Parathyroid adenoma (tissue), 2 donors: ENCODE measurements at regions not wholly inside any gene's neighbourhood (a gene's known extent, or its start where the extent isn't known, plus 50 kb on each side); places are given as distances from the start of the nearest gene placed in this dataset.

ENCODE experiments used
- H2AFZ ChIP-seq: fragments of 300-600 bp; sonication (generic); one replicate; pipeline ENCODE4 v1.7.0; 2017; ENCODE audit warnings: antibody characterized with exemption, mild to moderate bottlenecking
- H3K27ac ChIP-seq: fragments of 300-600 bp; sonication (generic); one replicate; pipeline ENCODE4 v1.7.0; 2017
- H3K27me3 ChIP-seq: fragments of 300-600 bp; sonication (generic); one replicate; pipeline ENCODE4 v1.7.0; 2017; ENCODE audit warnings: low read length; ENCODE audit not compliant: control insufficient read depth, insufficient read depth
- H3K36me3 ChIP-seq: fragments of 300-600 bp; sonication (generic); one replicate; pipeline ENCODE4 v1.7.0; 2017; ENCODE audit warnings: low read length; ENCODE audit not compliant: control insufficient read depth, insufficient read depth
- H3K4me1 ChIP-seq: fragments of 300-600 bp; sonication (generic); one replicate; pipeline ENCODE4 v1.7.0; 2017; ENCODE audit warnings: control low read depth
- H3K4me2 ChIP-seq: fragments of 300-600 bp; sonication (generic); one replicate; pipeline ENCODE4 v1.7.0; 2017; ENCODE audit warnings: low read length
- H3K4me3 ChIP-seq: fragments of 300-600 bp; sonication (generic); one replicate; pipeline ENCODE4 v1.7.0; 2017; ENCODE audit warnings: low read depth, low read length
- H3K79me2 ChIP-seq: fragments of 300-600 bp; sonication (generic); one replicate; pipeline ENCODE4 v1.7.0; 2017; ENCODE audit warnings: control low read depth
- H3K9ac ChIP-seq: fragments of 300-600 bp; sonication (generic); one replicate; pipeline ENCODE4 v1.7.0; 2017; ENCODE audit warnings: mild to moderate bottlenecking
- H3K9me3 ChIP-seq: fragments of 300-600 bp; sonication (generic); one replicate; pipeline ENCODE4 v1.7.0; 2017; ENCODE audit warnings: low read length; ENCODE audit not compliant: control insufficient read depth
- CTCF ChIP-seq: fragments of 300-600 bp; sonication (generic); IDR thresholded peaks from one replicate; pipeline ENCODE4 v1.7.0; 2017; ENCODE audit warnings: antibody characterized with exemption, mild to moderate bottlenecking
- donor health status: primary hyperparathyroidism.

GRCh38 chr2:215770668-215771067 lies 242.7 kb downstream of the MREG start:
- H3K4me3 ChIP-seq, result no peak overlapping the region
- H3K9ac ChIP-seq, result no peak overlapping the region
- H3K27me3 ChIP-seq, result no peaks in the 10 kb centered on the region
- H3K9me3 ChIP-seq, result no peaks in the 10 kb centered on the region
- TF ChIP-seq CTCF, result no peak
- H3K36me3 ChIP-seq, result no peaks in the 10 kb centered on the region
- H2AFZ ChIP-seq, result no peak overlapping the region
- no peak overlapping the region for H3K4me2 ChIP-seq
- H3K79me2 ChIP-seq, result no peaks in the 10 kb centered on the region
- H3K4me1 ChIP-seq, result peaks cover 2% of the 10 kb centered on the region
- no peak overlapping the region for H3K27ac ChIP-seq

- Histone ChIP-seq H3K79me2 (no peaks in the 10 kb centered on the region), H3K9me3 (no peaks in the 10 kb centered on the region), H3K36me3 (no peaks in the 10 kb centered on the region), H3K27me3 (no peaks in the 10 kb centered on the region), H3K4me3 (no peak overlapping the region), H2AFZ (no peak overlapping the region), H3K4me1 (peaks cover 2% of the 10 kb centered on the region), H3K27ac (no peak overlapping the region), H3K4me2 (no peak overlapping the region), H3K9ac (no peak overlapping the region)
- no peak for TF ChIP-seq CTCF
Observed at GRCh38 chr2:215769246-215769645, 244.1 kb downstream of the MREG start.

- Histone ChIP-seq H3K36me3 (no peaks in the 10 kb centered on the region), H3K4me1 (peaks cover 2% of the 10 kb centered on the region), H3K4me3 (no peak overlapping the region), H3K27me3 (no peaks in the 10 kb centered on the region), H3K27ac (no peak overlapping the region), H3K9ac (no peak overlapping the region), H3K4me2 (no peak overlapping the region), H3K79me2 (no peaks in the 10 kb centered on the region), H2AFZ (no peak overlapping the region), H3K9me3 (no peaks in the 10 kb centered on the region)
- TF ChIP-seq CTCF, result no peak
Observed at GRCh38 chr2:215767625-215768024, 245.7 kb downstream of the MREG start.

GRCh38 chr2:215765729-215766360 lies 247.5 kb downstream of the MREG start:
- no peak overlapping the region for H3K4me2 ChIP-seq
- H3K27me3 ChIP-seq, result no peaks in the 10 kb centered on the region
- H3K27ac ChIP-seq, result no peak overlapping the region
- TF ChIP-seq CTCF, result no peak
- no peak overlapping the region for H2AFZ ChIP-seq
- H3K4me1 ChIP-seq, result no peaks in the 10 kb centered on the region
- H3K4me3 ChIP-seq, result no peak overlapping the region
- no peak overlapping the region for H3K9ac ChIP-seq
- no peaks in the 10 kb centered on the region for H3K9me3 ChIP-seq
- H3K36me3 ChIP-seq, result no peaks in the 10 kb centered on the region
- no peaks in the 10 kb centered on the region for H3K79me2 ChIP-seq

GRCh38 chr2:215764441-215765048 lies 248.8 kb downstream of the MREG start:
- Histone ChIP-seq H3K9me3 (no peaks in the 10 kb centered on the region), H3K27ac (no peak overlapping the region), H3K4me3 (no peak overlapping the region), H3K9ac (no peak overlapping the region), H3K4me2 (no peak overlapping the region), H3K36me3 (no peaks in the 10 kb centered on the region), H3K27me3 (no peaks in the 10 kb centered on the region), H3K4me1 (no peaks in the 10 kb centered on the region), H2AFZ (no peak overlapping the region), H3K79me2 (no peaks in the 10 kb centered on the region)
- no peak for TF ChIP-seq CTCF
